Duodenal mucosa (tissue), 2 donors: ENCODE measurements at regions not wholly inside any gene's neighbourhood (a gene's known extent, or its start where the extent isn't known, plus 50 kb on each side); places are given as distances from the start of the nearest gene placed in this dataset.

Experiments
- H3K27ac ChIP-seq: one replicate; pipeline ENCODE4 v1.7.0; 2013; ENCODE audit warnings: low read depth, low read length
- H3K27me3 ChIP-seq, 2 donors: one replicate each; pipeline ENCODE4 v1.7.0; 2013; ENCODE audit warnings: low read length in 2 of 2, control low read depth in 1 of 2; ENCODE audit not compliant: insufficient read depth in 2 of 2, control insufficient read depth in 1 of 2
- H3K36me3 ChIP-seq, 2 donors: one replicate each; pipeline ENCODE4 v1.7.0; 2013; ENCODE audit warnings: low read length in 2 of 2, control low read depth in 1 of 2; ENCODE audit not compliant: insufficient read depth in 2 of 2, control insufficient read depth in 1 of 2
- H3K4me1 ChIP-seq, 2 donors: one replicate each; pipeline ENCODE4 v1.7.0; 2013; ENCODE audit warnings: low read length in 2 of 2, control low read depth in 1 of 2; ENCODE audit not compliant: insufficient read depth in 2 of 2, control insufficient read depth in 1 of 2
- H3K4me3 ChIP-seq, 2 donors: one replicate each; pipeline ENCODE4 v1.7.0; 2013; ENCODE audit warnings: low read length in 2 of 2, low read depth in 1 of 2
- H3K9ac ChIP-seq, 2 donors: one replicate each; pipeline ENCODE4 v1.7.0; 2013; ENCODE audit warnings: low read length in 2 of 2, low read depth in 1 of 2
- H3K9me3 ChIP-seq, 2 donors: one replicate each; pipeline ENCODE4 v1.7.0; 2013; ENCODE audit warnings: low read length in 2 of 2, control low read depth in 1 of 2; ENCODE audit not compliant: control insufficient read depth in 1 of 2

DNA sequence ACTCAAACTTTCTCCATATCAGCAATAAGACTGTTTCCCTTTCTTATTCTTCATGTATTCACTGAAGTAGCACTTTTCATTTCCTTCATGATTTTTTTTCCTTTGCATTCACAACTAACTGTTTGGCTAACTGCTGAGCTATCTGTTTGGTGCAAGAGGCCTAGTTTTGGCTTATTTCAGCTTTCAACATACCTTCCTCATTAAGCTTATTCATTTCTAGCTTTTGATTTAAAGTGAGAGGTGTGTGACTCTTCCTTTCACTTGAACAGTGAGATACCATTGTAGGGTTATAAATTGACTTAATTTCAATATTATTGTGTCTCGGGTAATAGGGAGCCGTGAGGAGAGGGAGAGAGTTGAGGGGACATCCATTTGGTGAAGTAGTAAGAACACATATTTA lies 262.0 kb upstream of the PREP start:
- no peaks in the 10 kb centered on the region for H3K9me3 ChIP-seq
- H3K4me3 ChIP-seq: no peak overlapping the region
- no peaks in the 10 kb centered on the region for H3K4me1 ChIP-seq
- no peaks in the 10 kb centered on the region for H3K36me3 ChIP-seq
- no peak overlapping the region for H3K9ac ChIP-seq
- H3K27ac ChIP-seq: no peak overlapping the region
- no peaks in the 10 kb centered on the region for H3K27me3 ChIP-seq

DNA sequence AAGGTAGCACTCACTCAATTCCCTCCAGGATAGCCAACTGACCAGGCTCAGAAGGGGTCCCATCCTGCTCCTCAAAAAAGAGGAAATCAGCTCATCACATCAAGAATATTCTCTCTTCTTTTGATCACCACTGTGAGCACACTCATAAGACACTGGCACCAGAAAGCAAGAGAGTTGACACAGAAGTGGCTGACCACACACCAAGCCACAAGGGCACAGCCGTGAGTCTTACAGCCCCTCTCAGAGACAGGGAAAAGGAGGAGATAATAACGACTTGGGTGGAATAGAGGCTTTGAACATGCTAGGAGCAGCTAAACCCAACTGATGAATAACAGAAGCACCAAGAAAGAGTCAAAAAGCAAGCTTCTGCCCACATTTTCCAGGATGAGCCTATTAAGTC lies 249.1 kb upstream of the PREP start:
- H3K4me1 ChIP-seq: no peaks in the 10 kb centered on the region
- H3K4me3 ChIP-seq: no peak overlapping the region
- no peaks in the 10 kb centered on the region for H3K9me3 ChIP-seq

DNA sequence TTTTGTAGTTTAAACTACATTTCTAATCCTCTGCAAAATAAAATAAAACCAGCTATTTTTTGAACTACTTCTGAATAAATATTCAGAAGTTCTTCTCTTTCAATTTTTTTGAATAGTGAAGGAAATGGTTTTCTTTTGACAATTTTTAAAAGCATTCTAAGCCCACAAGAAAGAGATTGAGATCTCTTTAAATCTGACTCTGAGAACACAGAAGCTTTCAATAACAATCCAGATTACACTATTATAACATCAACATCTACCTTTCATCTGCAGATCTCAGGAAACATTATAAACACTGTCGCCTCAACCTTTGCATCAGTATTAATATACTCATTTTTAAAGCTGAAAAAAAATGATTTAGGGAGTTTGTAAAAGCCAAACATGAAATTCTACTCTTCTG lies 247.5 kb upstream of the PREP start:
- Histone ChIP-seq H3K4me3 (no peak overlapping the region), H3K4me1 (peaks cover 0 to 2% of the 10 kb centered on the region in 2 donors), H3K27me3 (no peaks in the 10 kb centered on the region), H3K9me3 (no peaks in the 10 kb centered on the region), H3K36me3 (no peaks in the 10 kb centered on the region), H3K27ac (no peak overlapping the region), H3K9ac (no peak overlapping the region)

More for the DNA sequence above, 249.1 kb upstream of the PREP start:
- no peak overlapping the region for H3K9ac ChIP-seq
- no peaks in the 10 kb centered on the region for H3K27me3 ChIP-seq
- no peaks in the 10 kb centered on the region for H3K36me3 ChIP-seq
- no peak overlapping the region for H3K27ac ChIP-seq

DNA sequence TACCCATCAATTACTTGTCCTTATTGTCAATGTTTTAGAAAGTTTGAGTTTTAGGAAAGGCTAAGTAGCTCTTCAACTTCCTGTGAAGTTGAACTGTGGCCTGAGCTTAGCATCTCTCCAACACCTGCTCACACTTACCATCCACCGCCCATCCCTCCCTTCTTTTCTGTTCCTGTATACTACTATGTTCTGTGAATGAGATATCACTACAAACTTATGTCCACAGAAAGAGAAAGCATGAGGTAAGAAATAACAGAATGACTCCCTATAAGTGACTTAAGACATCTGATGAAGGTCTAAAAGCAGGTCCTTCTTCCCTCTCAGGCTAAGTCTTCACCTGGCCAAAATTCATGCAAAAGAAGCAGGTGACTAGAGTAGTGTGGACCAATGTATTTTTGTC lies 246.3 kb upstream of the PREP start:
- H3K9me3 ChIP-seq: no peaks in the 10 kb centered on the region
- no peaks in the 10 kb centered on the region for H3K36me3 ChIP-seq
- H3K4me3 ChIP-seq: no peak overlapping the region
- peaks cover 0 to 6% of the 10 kb centered on the region in 2 donors for H3K4me1 ChIP-seq
- H3K27me3 ChIP-seq: no peaks in the 10 kb centered on the region
- H3K27ac ChIP-seq: no peak overlapping the region
- H3K9ac ChIP-seq: no peak overlapping the region

DNA sequence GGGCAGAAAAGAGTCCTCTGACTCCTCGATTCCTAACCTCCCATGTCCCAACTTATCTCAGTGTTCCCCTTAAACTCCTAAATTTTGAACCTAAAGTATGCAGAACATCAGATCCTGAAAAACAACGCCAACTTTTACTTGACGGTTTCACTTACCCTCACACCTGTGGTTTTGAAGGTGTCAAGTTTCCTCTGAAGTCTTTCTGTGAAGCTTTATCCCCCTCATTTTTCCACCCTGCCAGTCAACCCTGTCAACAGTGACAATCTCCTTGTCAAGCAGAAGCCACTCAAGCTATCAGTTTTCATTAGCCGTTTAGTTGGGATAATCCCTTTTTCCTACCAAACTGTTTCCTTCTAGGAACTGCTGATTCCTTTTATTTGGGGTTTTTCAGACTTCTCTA lies 245.4 kb upstream of the PREP start:
- H3K27ac ChIP-seq: no peak overlapping the region
- peaks cover 0 to 6% of the 10 kb centered on the region in 2 donors for H3K4me1 ChIP-seq
- H3K36me3 ChIP-seq: no peaks in the 10 kb centered on the region
- H3K4me3 ChIP-seq: no peak overlapping the region
- no peak overlapping the region for H3K9ac ChIP-seq
- H3K27me3 ChIP-seq: no peaks in the 10 kb centered on the region
- no peaks in the 10 kb centered on the region for H3K9me3 ChIP-seq

DNA sequence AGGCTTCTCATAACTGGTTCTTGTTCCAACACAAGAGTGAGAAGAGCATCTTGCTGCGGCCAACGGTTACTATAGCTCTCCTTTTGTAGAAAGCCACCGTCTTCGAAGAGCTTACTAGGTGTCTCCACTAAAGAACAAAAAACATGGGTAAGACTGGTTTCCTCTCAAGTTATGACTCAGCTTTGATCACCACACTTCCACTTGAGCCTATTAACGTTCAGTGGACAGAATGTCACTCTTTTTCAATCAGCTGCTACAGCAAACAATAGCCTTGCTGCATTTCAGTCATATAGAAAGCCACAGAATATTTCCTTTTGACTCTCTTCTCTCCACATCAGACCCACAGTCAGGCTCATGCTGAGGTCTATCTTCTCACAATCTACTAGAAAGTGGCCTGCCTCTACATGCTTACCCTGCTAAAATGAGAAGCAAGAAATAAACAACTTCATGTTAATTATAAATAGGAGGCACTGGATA lies 243.5 kb upstream of the PREP start:
- H3K36me3 ChIP-seq: no peaks in the 10 kb centered on the region
- H3K27ac ChIP-seq: no peak overlapping the region
- no peaks in the 10 kb centered on the region for H3K27me3 ChIP-seq
- H3K4me3 ChIP-seq: no peak overlapping the region
- H3K9ac ChIP-seq: no peak overlapping the region
- peaks cover 0 to 6% of the 10 kb centered on the region in 2 donors for H3K4me1 ChIP-seq
- no peaks in the 10 kb centered on the region for H3K9me3 ChIP-seq

DNA sequence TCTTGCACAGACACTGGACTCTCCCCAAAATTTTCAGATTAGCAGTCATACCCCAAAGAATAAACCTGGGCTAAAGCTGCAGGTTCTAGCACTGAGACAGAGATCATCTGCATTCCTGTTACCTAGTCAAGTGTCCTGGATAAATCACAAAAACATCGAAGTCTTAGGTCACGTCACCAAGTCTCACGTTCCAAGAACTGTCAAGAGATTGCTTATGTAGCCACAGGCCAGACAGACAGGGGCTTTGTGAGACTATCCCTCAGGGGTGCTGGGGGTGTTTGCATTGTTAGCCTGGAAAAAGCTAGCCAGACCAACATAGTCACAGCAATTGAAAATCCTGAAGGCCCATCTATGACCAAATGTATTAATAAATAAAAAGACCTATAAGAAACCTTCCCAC lies 243.1 kb upstream of the PREP start:
- H3K36me3 ChIP-seq: no peaks in the 10 kb centered on the region
- H3K9me3 ChIP-seq: no peaks in the 10 kb centered on the region
- no peaks in the 10 kb centered on the region for H3K27me3 ChIP-seq
- no peak overlapping the region for H3K4me3 ChIP-seq
- H3K4me1 ChIP-seq: peaks cover 0 to 6% of the 10 kb centered on the region in 2 donors
- no peak overlapping the region for H3K9ac ChIP-seq
- no peak overlapping the region for H3K27ac ChIP-seq

DNA sequence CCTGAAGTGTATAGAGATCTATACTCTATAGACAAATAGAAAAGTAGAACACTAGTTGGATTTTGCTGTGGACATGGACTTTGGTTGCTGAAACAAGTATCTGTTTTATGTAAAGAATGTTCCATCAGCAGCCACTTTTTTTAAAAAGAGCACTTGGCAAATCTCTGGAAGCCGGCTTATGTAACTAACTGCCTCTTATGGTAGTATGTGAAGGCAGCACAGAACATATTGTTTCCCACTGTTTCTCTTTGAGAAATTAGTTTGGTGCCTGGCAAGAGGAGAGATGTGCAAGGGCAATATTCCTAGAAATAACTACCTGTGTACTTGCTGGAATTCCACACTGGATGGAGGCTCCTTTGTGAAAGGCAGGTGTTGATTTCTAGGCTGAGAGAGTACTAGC lies 242.3 kb upstream of the PREP start:
- no peak overlapping the region for H3K27ac ChIP-seq
- no peaks in the 10 kb centered on the region for H3K36me3 ChIP-seq
- no peaks in the 10 kb centered on the region for H3K27me3 ChIP-seq
- no peaks in the 10 kb centered on the region for H3K9me3 ChIP-seq
- H3K4me3 ChIP-seq: no peak overlapping the region
- H3K9ac ChIP-seq: no peak overlapping the region
- peaks cover 0 to 6% of the 10 kb centered on the region in 2 donors for H3K4me1 ChIP-seq

DNA sequence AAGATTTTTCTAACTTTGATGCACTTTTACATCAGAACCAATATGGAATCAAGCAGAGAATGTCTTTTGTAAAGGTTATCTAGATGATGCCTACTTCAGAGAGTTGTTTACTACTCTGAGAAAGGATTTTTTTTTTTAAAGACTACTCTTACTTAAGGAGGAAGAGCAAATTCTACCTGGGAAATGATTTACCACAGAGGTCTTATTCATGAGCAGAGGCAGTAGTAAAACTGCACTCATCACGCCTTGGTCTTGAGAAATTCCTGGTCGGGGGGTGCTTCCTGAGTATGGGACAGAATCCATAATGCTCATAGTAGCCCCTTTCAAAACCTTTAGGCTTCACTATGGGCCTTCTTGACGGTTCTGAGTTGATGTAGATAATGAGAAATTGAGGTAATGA lies 241.8 kb upstream of the PREP start:
- Histone ChIP-seq H3K9me3 (no peaks in the 10 kb centered on the region), H3K36me3 (no peaks in the 10 kb centered on the region), H3K4me1 (peaks cover 0 to 6% of the 10 kb centered on the region in 2 donors), H3K27ac (no peak overlapping the region), H3K27me3 (no peaks in the 10 kb centered on the region), H3K9ac (no peak overlapping the region), H3K4me3 (no peak overlapping the region)

DNA sequence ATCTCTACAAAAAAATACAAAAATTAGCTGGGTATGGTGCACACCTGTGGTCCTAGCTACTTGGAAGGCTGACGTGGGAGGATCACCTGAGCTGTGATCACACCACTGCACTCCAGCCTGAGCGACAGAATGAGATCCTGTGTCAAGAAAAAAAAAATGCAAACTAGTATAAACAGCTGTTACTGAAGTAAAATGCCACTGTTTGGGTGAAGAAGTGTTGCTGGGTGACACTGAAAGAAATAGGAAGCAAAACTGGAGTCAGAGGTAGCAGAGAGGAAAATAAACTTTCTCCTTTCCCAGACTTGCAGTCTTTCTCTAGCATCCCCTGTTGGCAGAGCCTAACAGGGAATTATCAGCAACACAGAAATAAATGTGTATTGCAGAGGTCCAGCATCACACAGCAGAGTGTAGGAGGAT lies 241.2 kb upstream of the PREP start:
- no peak overlapping the region for H3K9ac ChIP-seq
- H3K4me1 ChIP-seq: peaks cover 0 to 6% of the 10 kb centered on the region in 2 donors
- no peaks in the 10 kb centered on the region for H3K9me3 ChIP-seq
- H3K27ac ChIP-seq: no peak overlapping the region
- H3K36me3 ChIP-seq: no peaks in the 10 kb centered on the region
- H3K27me3 ChIP-seq: no peaks in the 10 kb centered on the region
- H3K4me3 ChIP-seq: no peak overlapping the region

DNA sequence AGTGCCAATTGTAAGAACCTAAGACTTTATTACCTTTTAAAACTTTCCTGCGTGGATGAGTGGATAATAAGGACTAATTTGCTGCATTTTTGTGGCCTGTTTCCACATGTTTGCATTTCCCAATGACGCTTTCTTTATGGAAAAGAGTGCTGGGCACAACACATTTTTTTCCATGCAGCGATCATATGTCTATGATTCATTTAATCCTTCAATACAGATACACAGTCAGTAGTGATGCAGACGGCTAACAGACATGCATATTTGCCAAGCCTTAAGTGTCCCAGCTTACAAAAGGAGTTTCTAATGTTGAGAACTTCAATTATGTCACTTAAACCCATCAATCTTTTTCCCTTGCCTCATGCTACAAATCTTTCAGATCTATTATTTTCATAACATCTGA lies 239.8 kb upstream of the PREP start:
- Histone ChIP-seq H3K27ac (no peak overlapping the region), H3K4me1 (peaks cover 0 to 6% of the 10 kb centered on the region in 2 donors), H3K27me3 (no peaks in the 10 kb centered on the region), H3K9ac (no peak overlapping the region), H3K9me3 (no peaks in the 10 kb centered on the region), H3K36me3 (no peaks in the 10 kb centered on the region), H3K4me3 (no peak overlapping the region)
